Bronchial epithelial cell (primary cell): ENCODE measurements at regions not wholly inside any gene's neighbourhood (a gene's known extent, or its start where the extent isn't known, plus 50 kb on each side); places are given as distances from the start of the nearest gene placed in this dataset.

Experiments
- DNase-seq: peaks from one replicate; pipeline ENCODE4 v3.0.0-alpha.2; 2010; ENCODE audit warnings: low read depth
- FAIRE-seq: peaks from 2 replicates; lab custom pipeline; 2011; peaks lifted over from hg19 to GRCh38; lab: Jason Lieb, UNC
- H3K27me3 ChIP-seq: 2 replicates; pipeline ENCODE4 v1.5.1; 2011; ENCODE audit warnings: low read length; ENCODE audit not compliant: control insufficient read depth, insufficient read depth
- H3K36me3 ChIP-seq: 2 replicates; pipeline ENCODE4 v1.5.1; 2011; ENCODE audit warnings: low read length; ENCODE audit not compliant: control insufficient read depth, insufficient read depth
- H3K4me3 ChIP-seq: 2 replicates; pipeline ENCODE4 v1.5.1; 2011; ENCODE audit warnings: mild to moderate bottlenecking, low read depth, low read length, control low read depth
- TF ChIP-seq, protein P1 (sequence below): IDR thresholded peaks from 2 replicates; pipeline ENCODE4 v1.5.1; 2011; ENCODE audit warnings: mild to moderate bottlenecking, moderate library complexity, low read length, control low read depth, inconsistent platforms; ENCODE audit not compliant: insufficient read depth, severe bottlenecking

DNA sequence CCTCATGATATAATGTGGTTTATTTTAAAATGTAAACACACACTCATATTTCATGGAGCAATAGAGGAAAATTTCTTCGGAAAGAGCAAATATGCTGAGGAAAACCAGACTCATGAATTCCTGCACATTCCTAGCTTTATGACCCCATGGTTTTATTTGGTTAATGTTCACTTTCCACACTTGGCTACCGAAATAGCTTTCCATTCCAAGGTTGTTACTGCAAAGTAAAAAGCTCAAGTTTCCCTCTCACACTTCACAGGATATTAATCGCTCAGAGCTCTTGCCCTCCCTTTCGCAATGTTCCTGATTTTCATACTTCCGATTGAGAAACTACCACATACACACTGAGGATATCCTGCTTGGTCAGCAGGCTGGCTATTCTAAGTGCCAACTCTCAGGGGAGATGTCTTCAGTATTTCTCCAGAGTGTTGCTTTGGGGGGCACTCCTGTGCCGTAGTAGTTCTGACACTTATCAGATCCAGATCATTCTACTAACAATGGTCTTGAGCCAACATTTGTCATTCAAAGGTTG, 77.5 kb upstream of the STEAP1B start:
- Histone ChIP-seq H3K4me3 (no peak overlapping the region), H3K27me3 (no peaks in the 10 kb centered on the region), H3K36me3 (no peaks in the 10 kb centered on the region)
- TF ChIP-seq, protein P1, sequence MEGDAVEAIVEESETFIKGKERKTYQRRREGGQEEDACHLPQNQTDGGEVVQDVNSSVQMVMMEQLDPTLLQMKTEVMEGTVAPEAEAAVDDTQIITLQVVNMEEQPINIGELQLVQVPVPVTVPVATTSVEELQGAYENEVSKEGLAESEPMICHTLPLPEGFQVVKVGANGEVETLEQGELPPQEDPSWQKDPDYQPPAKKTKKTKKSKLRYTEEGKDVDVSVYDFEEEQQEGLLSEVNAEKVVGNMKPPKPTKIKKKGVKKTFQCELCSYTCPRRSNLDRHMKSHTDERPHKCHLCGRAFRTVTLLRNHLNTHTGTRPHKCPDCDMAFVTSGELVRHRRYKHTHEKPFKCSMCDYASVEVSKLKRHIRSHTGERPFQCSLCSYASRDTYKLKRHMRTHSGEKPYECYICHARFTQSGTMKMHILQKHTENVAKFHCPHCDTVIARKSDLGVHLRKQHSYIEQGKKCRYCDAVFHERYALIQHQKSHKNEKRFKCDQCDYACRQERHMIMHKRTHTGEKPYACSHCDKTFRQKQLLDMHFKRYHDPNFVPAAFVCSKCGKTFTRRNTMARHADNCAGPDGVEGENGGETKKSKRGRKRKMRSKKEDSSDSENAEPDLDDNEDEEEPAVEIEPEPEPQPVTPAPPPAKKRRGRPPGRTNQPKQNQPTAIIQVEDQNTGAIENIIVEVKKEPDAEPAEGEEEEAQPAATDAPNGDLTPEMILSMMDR, result no peak
- FAIRE-seq (no peak), DNase-seq (peak; percentile 94)

DNA sequence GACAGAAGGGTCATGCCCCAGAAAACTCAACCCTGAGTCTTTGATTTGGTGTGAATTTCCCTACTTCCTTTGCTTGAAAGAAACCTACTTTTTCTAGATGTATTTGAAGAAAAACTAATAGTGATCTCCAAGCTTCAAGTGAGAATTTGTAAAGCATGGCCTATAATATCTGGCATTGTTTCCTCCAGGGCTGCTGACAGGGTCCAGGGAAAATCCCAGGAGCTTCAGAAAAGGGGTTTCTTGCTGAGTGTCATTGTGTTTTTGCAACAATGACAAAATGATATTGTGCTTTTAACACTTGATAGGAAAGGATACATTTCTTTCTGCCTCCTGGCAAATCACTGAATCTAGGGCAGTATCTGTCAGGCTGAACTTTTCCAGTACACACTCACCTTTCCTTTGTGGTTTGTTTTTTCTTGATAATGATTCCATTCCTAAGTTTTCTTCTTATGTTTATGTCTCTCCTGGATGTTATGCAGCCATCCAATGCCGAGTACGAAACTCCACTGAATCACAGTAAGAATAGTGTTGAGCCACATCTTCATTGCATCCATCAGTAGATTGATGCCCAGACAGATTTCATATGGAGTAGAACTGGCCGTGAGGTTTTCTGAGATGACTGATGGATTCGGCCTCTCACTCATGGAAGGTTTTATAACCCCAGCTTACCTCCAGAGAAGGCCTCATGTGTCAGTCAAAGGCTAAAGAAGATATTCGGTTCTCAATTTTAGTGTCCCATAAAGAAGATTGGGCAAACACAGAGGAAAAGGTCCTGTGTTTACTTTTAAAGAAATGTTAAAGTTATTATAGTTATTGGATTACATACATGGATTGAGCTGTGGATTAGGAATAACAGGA, 76.9 kb upstream of the STEAP1B start:
- DNase-seq, result no peak
- H3K4me3 ChIP-seq, result no peak overlapping the region
- no peaks in the 10 kb centered on the region for H3K27me3 ChIP-seq
- FAIRE-seq, result no peak
- no peaks in the 10 kb centered on the region for H3K36me3 ChIP-seq
- TF ChIP-seq, protein P1, result no peak

DNA sequence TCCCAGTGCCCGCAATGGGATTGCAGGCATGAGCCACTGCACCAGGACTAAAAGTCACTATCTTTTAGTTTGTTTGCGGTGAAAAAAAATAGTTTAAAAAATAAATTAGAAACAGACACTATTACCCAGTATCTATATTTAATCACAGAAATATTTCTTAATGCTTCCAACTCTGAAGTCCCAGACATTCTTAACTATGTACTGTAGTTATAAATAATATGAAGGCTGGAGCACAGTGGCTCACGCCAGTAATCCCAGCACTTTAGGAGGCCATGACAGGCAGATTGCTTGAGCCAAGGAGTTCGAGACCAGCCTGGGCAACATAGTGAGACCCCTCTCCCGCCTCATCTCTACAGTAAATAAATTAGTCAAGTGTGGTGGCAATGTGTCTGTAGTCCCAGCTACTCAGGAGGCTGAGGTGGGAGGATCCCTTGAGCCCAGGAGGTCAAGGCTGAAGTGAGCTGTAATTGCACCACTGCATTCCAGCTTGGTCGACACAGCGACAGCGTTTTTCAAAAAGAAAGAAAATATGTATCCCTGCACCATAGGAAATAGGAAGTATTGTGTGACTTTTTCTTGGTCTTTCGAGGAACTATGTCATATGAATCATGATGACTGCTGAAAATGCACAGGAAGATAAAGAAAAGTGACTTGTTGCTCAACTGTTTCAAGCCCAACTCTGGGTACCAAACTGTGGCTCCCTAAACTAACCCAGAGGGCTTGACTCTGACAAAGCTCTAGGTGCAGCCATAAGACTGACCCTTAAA, 74.9 kb upstream of the STEAP1B start:
- no peak overlapping the region for H3K4me3 ChIP-seq
- DNase-seq (no peak), FAIRE-seq (no peak)
- H3K27me3 ChIP-seq, result no peaks in the 10 kb centered on the region
- H3K36me3 ChIP-seq, result no peaks in the 10 kb centered on the region
- TF ChIP-seq, protein P1, result no peak

DNA sequence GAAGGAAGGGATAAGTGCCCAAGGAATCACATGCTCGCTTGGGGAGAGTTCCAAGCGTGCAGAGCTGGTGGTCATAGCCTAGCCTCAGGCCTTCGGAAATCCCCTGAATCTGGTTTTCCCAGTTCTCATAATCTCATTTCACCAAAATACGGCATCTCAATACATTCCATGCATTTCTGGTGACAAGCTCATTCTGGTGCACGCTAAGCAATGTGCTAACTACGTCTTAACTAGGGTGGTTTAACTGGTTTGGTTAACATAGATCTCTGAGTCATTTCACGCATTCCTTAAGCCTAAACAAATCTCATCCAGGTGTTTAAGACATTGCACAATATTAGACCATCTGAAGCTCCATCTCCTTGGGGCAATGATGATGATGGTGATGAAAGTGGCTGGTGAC, 72.9 kb upstream of the STEAP1B start:
- TF ChIP-seq, protein P1, result no peak
- no peaks in the 10 kb centered on the region for H3K27me3 ChIP-seq
- DNase-seq, result peak; percentile 100
- no peak overlapping the region for H3K4me3 ChIP-seq
- H3K36me3 ChIP-seq, result no peaks in the 10 kb centered on the region
- no peak for FAIRE-seq

DNA sequence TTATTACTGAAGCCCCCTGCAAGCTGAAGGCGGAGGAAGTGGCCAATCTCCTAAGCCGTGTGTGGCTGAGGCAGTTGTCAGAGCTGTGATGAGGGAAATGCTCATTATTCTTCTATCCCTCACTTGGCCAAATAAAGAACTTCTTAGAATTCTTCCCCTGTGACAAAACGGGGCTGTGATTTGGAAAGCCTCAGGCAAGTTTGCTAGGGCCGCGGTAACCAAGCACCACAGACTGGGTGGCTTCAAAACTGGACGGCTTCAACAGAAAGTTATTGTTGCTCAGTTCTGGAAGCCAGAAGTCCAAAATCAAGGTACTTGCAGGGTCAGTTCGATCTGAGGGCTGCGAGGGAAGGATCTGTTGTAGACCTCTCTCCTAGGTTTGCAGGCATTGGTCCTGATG, 72.3 kb upstream of the STEAP1B start:
- TF ChIP-seq, protein P1, result no peak
- DNase-seq (no peak), FAIRE-seq (no peak)
- Histone ChIP-seq H3K27me3 (no peaks in the 10 kb centered on the region), H3K36me3 (no peaks in the 10 kb centered on the region), H3K4me3 (no peak overlapping the region)
